ENCODE measurements at regions not wholly inside any gene's neighbourhood (a gene's known extent, or its start where the extent isn't known, plus 50 kb on each side); places are given as distances from the start of the nearest gene placed in this dataset.

GRCh38 chr11:129530154-129530895 lies 154.7 kb downstream of the BARX2 start:
- no peak overlapping the region for H2AFZ ChIP-seq
- H3K27ac ChIP-seq: no peak overlapping the region
- no peak overlapping the region for H3K4me2 ChIP-seq
- no peaks in the 10 kb centered on the region for H3F3A ChIP-seq (ENCODE audit: insufficient read depth, low read depth)
- no peaks in the 10 kb centered on the region for H3K9me2 ChIP-seq (ENCODE audit: insufficient read depth)
- intact Hi-C loops (cut with micrococcal nuclease; ENCODE audit: unreplicated experiment): no loop called here
- POLR2A ChIA-PET (ENCODE audit: unreplicated experiment): no interaction called here
- no TSS peak for BruUV-seq (replicated peaks)
- no peaks in the 10 kb centered on the region for H3K27me3 ChIP-seq (ENCODE audit: insufficient read depth, low read depth)
- TF ChIP-seq EZH2 (IDR thresholded peaks at IDR 0.05; ENCODE audit: low read depth) (no peak), CTCF (conservative IDR thresholded peaks at IDR 0.05) (no peak)
- no peaks in the 10 kb centered on the region for H3K4me1 ChIP-seq (replicated peaks; ENCODE audit: insufficient read depth)
- H3K4me3 ChIP-seq: no peak overlapping the region
- no peaks in the 10 kb centered on the region for H3K36me3 ChIP-seq (ENCODE audit: low read depth)
- CTCF ChIA-PET: no interaction called here
- peaks cover 10% of the 10 kb centered on the region; the same call in 1 of the 2 replicates for H3K9me3 ChIP-seq (ENCODE audit: insufficient read depth, low read depth)
- no peak for DNase-seq
- H3K79me2 ChIP-seq (ENCODE audit: low read depth): no peaks in the 10 kb centered on the region
- no peaks in the 10 kb centered on the region for H4K20me1 ChIP-seq (ENCODE audit: insufficient read depth)

- no peaks in the 10 kb centered on the region; the same call in 1 of the 2 replicates for H3K9me2 ChIP-seq (ENCODE audit: insufficient read depth)
- H3K79me2 ChIP-seq (ENCODE audit: low read depth): no peaks in the 10 kb centered on the region
- no peak for TF ChIP-seq CTCF (conservative IDR thresholded peaks at IDR 0.05)
- no peak for TF ChIP-seq EZH2 (IDR thresholded peaks at IDR 0.05; ENCODE audit: low read depth)
- H3K9me3 ChIP-seq (ENCODE audit: insufficient read depth, low read depth): peaks cover 17% of the 10 kb centered on the region; the same call in 1 of the 2 replicates
- CTCF ChIA-PET: no interaction called here
- intact Hi-C loops (cut with micrococcal nuclease; ENCODE audit: unreplicated experiment): no loop called here
- BruUV-seq (replicated peaks): no TSS peak
- H2AFZ ChIP-seq: no peak overlapping the region
- H4K20me1 ChIP-seq (ENCODE audit: insufficient read depth): no peaks in the 10 kb centered on the region
- no peaks in the 10 kb centered on the region for H3F3A ChIP-seq (ENCODE audit: insufficient read depth, low read depth)
- H3K27ac ChIP-seq: no peak overlapping the region
- H3K4me1 ChIP-seq (replicated peaks; ENCODE audit: insufficient read depth): 0 out of 2 replicates have a peak, but pooled peaks cover 6% of the 10 kb centered on the region
- no peak overlapping the region for H3K4me3 ChIP-seq
- H3K36me3 ChIP-seq (ENCODE audit: low read depth): no peaks in the 10 kb centered on the region
- no peak overlapping the region for H3K4me2 ChIP-seq
- no peaks in the 10 kb centered on the region for H3K27me3 ChIP-seq (ENCODE audit: insufficient read depth, low read depth)
- no peak for DNase-seq
- POLR2A ChIA-PET (ENCODE audit: unreplicated experiment): no interaction called here
These were observed 157.7 kb downstream of the BARX2 start for GRCh38 chr11:129533395-129533794.

GRCh38 chr11:129536338-129536737 lies 160.7 kb downstream of the BARX2 start:
- no TSS peak for BruUV-seq (replicated peaks)
- H3K4me1 ChIP-seq (replicated peaks; ENCODE audit: insufficient read depth): 0 out of 2 replicates have a peak, but pooled peaks cover 8% of the 10 kb centered on the region
- H2AFZ ChIP-seq: no peak overlapping the region
- intact Hi-C loops (cut with micrococcal nuclease; ENCODE audit: unreplicated experiment): no loop called here
- no peak overlapping the region for H3K27ac ChIP-seq
- no peaks in the 10 kb centered on the region for H3K27me3 ChIP-seq (ENCODE audit: insufficient read depth, low read depth)
- ChIA-PET POLR2A (ENCODE audit: unreplicated experiment) (no interaction called here), CTCF (no interaction called here)
- no peaks in the 10 kb centered on the region for H3K36me3 ChIP-seq (ENCODE audit: low read depth)
- H3K9me3 ChIP-seq (ENCODE audit: insufficient read depth, low read depth): peaks cover 17% of the 10 kb centered on the region; the same call in 1 of the 2 replicates
- TF ChIP-seq EZH2 (IDR thresholded peaks at IDR 0.05; ENCODE audit: low read depth) (no peak), CTCF (conservative IDR thresholded peaks at IDR 0.05) (no peak)
- no peaks in the 10 kb centered on the region for H3F3A ChIP-seq (ENCODE audit: insufficient read depth, low read depth)
- H3K79me2 ChIP-seq (ENCODE audit: low read depth): no peaks in the 10 kb centered on the region
- no peak overlapping the region for H3K4me3 ChIP-seq
- H3K9me2 ChIP-seq (ENCODE audit: insufficient read depth): no peaks in the 10 kb centered on the region; the same call in 1 of the 2 replicates
- no peak for DNase-seq
- no peak overlapping the region for H3K4me2 ChIP-seq
- H4K20me1 ChIP-seq (ENCODE audit: insufficient read depth): no peaks in the 10 kb centered on the region
